IgD-negative memory B cell (primary cell): ENCODE measurements at regions not wholly inside any gene's neighbourhood (a gene's known extent, or its start where the extent isn't known, plus 50 kb on each side); places are given as distances from the start of the nearest gene placed in this dataset.
"Not testable (repeated sequence)": the region's sequence is repeated elsewhere in the genome, so short reads cannot be mapped to it uniquely, and the experiment has no call there.

Source experiments
- H3K27ac Mint-ChIP-seq, 3 donors: one replicate each; pipeline ENCODE4 v1.8.0; 2020 to 2022; ENCODE audit warnings: mild to moderate bottlenecking in 3 of 3, mixed read lengths in 3 of 3, moderate library complexity in 1 of 3
- H3K27me3 Mint-ChIP-seq: one replicate; pipeline ENCODE4 v1.8.0; 2021; ENCODE audit warnings: mixed read lengths
- H3K36me3 Mint-ChIP-seq: one replicate; pipeline ENCODE4 v1.8.0; 2020; ENCODE audit warnings: mild to moderate bottlenecking, mixed read lengths
- H3K4me1 Mint-ChIP-seq, 3 donors: one replicate each; pipeline ENCODE4 v1.8.0; 2020 to 2022; ENCODE audit warnings: mixed read lengths in 3 of 3, mild to moderate bottlenecking in 1 of 3
- H3K4me3 Mint-ChIP-seq, 4 donors: one replicate each; pipeline ENCODE4 v1.8.0; 2020 to 2022; ENCODE audit warnings: mild to moderate bottlenecking in 4 of 4, mixed read lengths in 4 of 4, moderate library complexity in 3 of 4
- H3K9me3 Mint-ChIP-seq, 3 donors: one replicate each; pipeline ENCODE4 v1.8.0; 2020 to 2021; ENCODE audit warnings: mixed read lengths in 3 of 3, mild to moderate bottlenecking in 1 of 3

GRCh38 chr17:16860467-16860866 is 111.5 kb downstream of the TNFRSF13B start:
- H3K4me1 Mint-ChIP-seq, H3K36me3 Mint-ChIP-seq, H3K4me3 Mint-ChIP-seq, H3K27me3 Mint-ChIP-seq, H3K9me3 Mint-ChIP-seq, H3K27ac Mint-ChIP-seq: not testable (repeated sequence)

GRCh38 chr17:16859515-16859914 is 112.4 kb downstream of the TNFRSF13B start:
- not testable (repeated sequence) for H3K36me3 Mint-ChIP-seq, H3K27ac Mint-ChIP-seq, H3K27me3 Mint-ChIP-seq, H3K4me3 Mint-ChIP-seq, H3K4me1 Mint-ChIP-seq, H3K9me3 Mint-ChIP-seq

GRCh38 chr17:16857746-16858145 is 114.2 kb downstream of the TNFRSF13B start:
- not testable (repeated sequence) for H3K36me3 Mint-ChIP-seq, H3K4me3 Mint-ChIP-seq, H3K9me3 Mint-ChIP-seq, H3K27me3 Mint-ChIP-seq, H3K4me1 Mint-ChIP-seq, H3K27ac Mint-ChIP-seq

- not testable (repeated sequence) for H3K4me1 Mint-ChIP-seq, H3K27me3 Mint-ChIP-seq, H3K27ac Mint-ChIP-seq, H3K9me3 Mint-ChIP-seq, H3K36me3 Mint-ChIP-seq, H3K4me3 Mint-ChIP-seq
Measured at GRCh38 chr17:16856846-16857245, 115.1 kb downstream of the TNFRSF13B start.

GRCh38 chr17:16856171-16856570 is 115.7 kb downstream of the TNFRSF13B start:
- H3K4me3 Mint-ChIP-seq, H3K27ac Mint-ChIP-seq, H3K36me3 Mint-ChIP-seq, H3K9me3 Mint-ChIP-seq, H3K4me1 Mint-ChIP-seq, H3K27me3 Mint-ChIP-seq: not testable (repeated sequence)

- not testable (repeated sequence) for H3K36me3 Mint-ChIP-seq, H3K27me3 Mint-ChIP-seq, H3K27ac Mint-ChIP-seq, H3K4me1 Mint-ChIP-seq, H3K9me3 Mint-ChIP-seq, H3K4me3 Mint-ChIP-seq
Measured at GRCh38 chr17:16854636-16855035, 117.3 kb downstream of the TNFRSF13B start.

- Mint-ChIP-seq H3K27me3 (peaks cover 3% of the 10 kb centered on the region), H3K4me3 (no peak overlapping the region), H3K27ac (no peak overlapping the region), H3K4me1 (no peaks in the 10 kb centered on the region), H3K36me3 (no peaks in the 10 kb centered on the region), H3K9me3 (no peaks in the 10 kb centered on the region)
Measured at GRCh38 chr17:16853661-16854320, 118.1 kb downstream of the TNFRSF13B start.

- H3K4me1 Mint-ChIP-seq, H3K27me3 Mint-ChIP-seq, H3K36me3 Mint-ChIP-seq, H3K4me3 Mint-ChIP-seq, H3K27ac Mint-ChIP-seq, H3K9me3 Mint-ChIP-seq: not testable (repeated sequence)
Measured at GRCh38 chr17:16849861-16850260, 122.1 kb downstream of the TNFRSF13B start.

- H3K4me3 Mint-ChIP-seq, H3K27me3 Mint-ChIP-seq, H3K4me1 Mint-ChIP-seq, H3K36me3 Mint-ChIP-seq, H3K9me3 Mint-ChIP-seq, H3K27ac Mint-ChIP-seq: not testable (repeated sequence)
Measured at GRCh38 chr17:16848997-16849396, 122.9 kb downstream of the TNFRSF13B start.

- not testable (repeated sequence) for H3K9me3 Mint-ChIP-seq, H3K4me1 Mint-ChIP-seq, H3K27ac Mint-ChIP-seq, H3K36me3 Mint-ChIP-seq, H3K4me3 Mint-ChIP-seq, H3K27me3 Mint-ChIP-seq
Measured at GRCh38 chr17:16845098-16845497, 126.8 kb downstream of the TNFRSF13B start.

GRCh38 chr17:16844669-16845068 is 127.2 kb downstream of the TNFRSF13B start:
- H3K27me3 Mint-ChIP-seq, H3K4me1 Mint-ChIP-seq, H3K27ac Mint-ChIP-seq: not testable (repeated sequence)

GRCh38 chr17:16843511-16843910 is 128.4 kb downstream of the TNFRSF13B start:
- not testable (repeated sequence) for H3K4me1 Mint-ChIP-seq, H3K36me3 Mint-ChIP-seq, H3K9me3 Mint-ChIP-seq, H3K27ac Mint-ChIP-seq, H3K4me3 Mint-ChIP-seq, H3K27me3 Mint-ChIP-seq

More at GRCh38 chr17:16844669-16845068, 127.2 kb downstream of the TNFRSF13B start:
- not testable (repeated sequence) for H3K36me3 Mint-ChIP-seq, H3K4me3 Mint-ChIP-seq, H3K9me3 Mint-ChIP-seq

GRCh38 chr17:16842346-16842745 is 129.6 kb downstream of the TNFRSF13B start:
- not testable (repeated sequence) for H3K27me3 Mint-ChIP-seq, H3K9me3 Mint-ChIP-seq

GRCh38 chr17:16841896-16842295 is 130.0 kb downstream of the TNFRSF13B start:
- H3K36me3 Mint-ChIP-seq, H3K27me3 Mint-ChIP-seq, H3K4me3 Mint-ChIP-seq, H3K27ac Mint-ChIP-seq, H3K4me1 Mint-ChIP-seq, H3K9me3 Mint-ChIP-seq: not testable (repeated sequence)

More at GRCh38 chr17:16842346-16842745, 129.6 kb downstream of the TNFRSF13B start:
- H3K4me3 Mint-ChIP-seq, H3K27ac Mint-ChIP-seq, H3K36me3 Mint-ChIP-seq, H3K4me1 Mint-ChIP-seq: not testable (repeated sequence)

GRCh38 chr17:16840219-16840618 is 131.7 kb downstream of the TNFRSF13B start:
- H3K27me3 Mint-ChIP-seq, H3K4me1 Mint-ChIP-seq, H3K4me3 Mint-ChIP-seq, H3K27ac Mint-ChIP-seq, H3K9me3 Mint-ChIP-seq, H3K36me3 Mint-ChIP-seq: not testable (repeated sequence)

- H3K9me3 Mint-ChIP-seq, H3K4me3 Mint-ChIP-seq, H3K4me1 Mint-ChIP-seq, H3K36me3 Mint-ChIP-seq, H3K27ac Mint-ChIP-seq, H3K27me3 Mint-ChIP-seq: not testable (repeated sequence)
Measured at GRCh38 chr17:16839242-16840175, 132.4 kb downstream of the TNFRSF13B start.
